Pancreas (tissue), 10 donors: ENCODE measurements at regions not wholly inside any gene's neighbourhood (a gene's known extent, or its start where the extent isn't known, plus 50 kb on each side); places are given as distances from the start of the nearest gene placed in this dataset.

Experiments used
- ATAC-seq, 4 donors: fragments of 200-7000 bp; cut with Tn5 transposase; one replicate each; pipeline versions ENCODE4 v1.8.0 to v1.9.1; 2020; ENCODE audit warnings: mild to moderate bottlenecking in 4 of 4, moderate library complexity in 4 of 4
- DNase-seq, 6 donors: peaks; one replicate each; pipeline ENCODE4 v3.0.0-alpha.2; 2020
- FAIRE-seq: peaks from 2 replicates; lab custom pipeline; 2012; peaks lifted over from hg19 to GRCh38; lab: Jason Lieb, UNC
- H3K27ac ChIP-seq, 4 donors: fragments of 200-600 bp; sonication (generic); 1 replicate in 3 of 4; 2 replicates in 1 of 4; pipeline versions ENCODE4 v1.5.0 to v1.8.0; 2020
- H3K27me3 ChIP-seq, 4 donors: fragments of 200-600 bp; one replicate each; pipeline ENCODE4 v1.8.0; 2021
- H3K36me3 ChIP-seq, 3 donors: fragments of 200-600 bp; sonication (generic) in 1 of 3; one replicate each; pipeline versions ENCODE4 v1.5.0 to v1.8.0; 2020 to 2021
- H3K4me1 ChIP-seq, 3 donors: fragments of 200-600 bp; one replicate each; pipeline ENCODE4 v1.8.0; 2021
- H3K4me3 ChIP-seq, 4 donors: fragments of 200-600 bp; sonication (generic) in 2 of 4; one replicate each; pipeline versions ENCODE4 v1.5.0 to v1.8.0; 2020 to 2021
- H3K9me3 ChIP-seq, 4 donors: fragments of 200-600 bp; one replicate each; pipeline ENCODE4 v1.8.0; 2021
- CTCF ChIP-seq, 4 donors: fragments of 200-600 bp; sonication (generic) in 3 of 4; IDR thresholded peaks; one replicate each; pipeline versions ENCODE4 v1.5.0 to v1.8.0; 2021; ENCODE audit warnings: antibody characterized with exemption in 4 of 4
- WGBS, 2 donors: extraction: QIAGEN DNeasy Blood & Tissue Kit; methylation state at CpG; one replicate each; pipeline ENCODE4 v1.1.7; 2013; 5-methylcytosine and 5-hydroxymethylcytosine counted together
- intact Hi-C, 3 donors: fragments of 100-400 bp; cut with DNase I; formaldehyde crosslinking; loops; one replicate each; pipeline versions ENCODE4 v1.11.1 to v1.14.2; 2022
- donor health status: healthy with polysubstance abuse.
- donor health status: DM: no; HTN: no; CAD: no; lungs with moderate emphysema.
- donor health status: DM: no; HTN: no; CAD: no.
- donor health status: control.
- donor health status: control.
- donor health status: Bipolar disorder and iron deficiency.
- donor health status: DM: yes; HTN: yes; CAD: no.
- donor health status: DM: no; HTN: no; CAD: no.
- donor health status: DM: no; HTN: no; CAD: no.
- donor health status: DM: yes; HTN: yes; CAD: no.

GRCh38 chr16:80324371-80324770, 216.4 kb upstream of the DYNLRB2 start:
- no peak overlapping the region for H3K27ac ChIP-seq
- no peaks in the 10 kb centered on the region for H3K36me3 ChIP-seq
- H3K27me3 ChIP-seq = no peaks in the 10 kb centered on the region
- intact Hi-C loops = no loop called here
- no peak for FAIRE-seq
- TF ChIP-seq CTCF (IDR thresholded peaks at IDR 0.05) = no peak
- 21 to 25% methylated on average over 3 of the region's 3 CpGs for WGBS, 2 donors
- H3K9me3 ChIP-seq = no peaks in the 10 kb centered on the region
- ATAC-seq = no peak
- no peak overlapping the region for H3K4me3 ChIP-seq
- H3K4me1 ChIP-seq = no peaks in the 10 kb centered on the region
- no peak for DNase-seq

GRCh38 chr16:80323808-80324195, 217.0 kb upstream of the DYNLRB2 start:
- ATAC-seq (no peak), DNase-seq (no peak), FAIRE-seq (no peak)
- 48 to 50% methylated on average over 3 of the region's 3 CpGs for WGBS, 2 donors
- Histone ChIP-seq H3K4me3 (no peak overlapping the region), H3K36me3 (no peaks in the 10 kb centered on the region), H3K9me3 (no peaks in the 10 kb centered on the region), H3K27me3 (peaks cover 0 to 1% (median 0%) of the 10 kb centered on the region in 4 donors), H3K27ac (no peak overlapping the region), H3K4me1 (no peaks in the 10 kb centered on the region)
- TF ChIP-seq CTCF (IDR thresholded peaks at IDR 0.05) = no peak
- intact Hi-C loops = no loop called here

- WGBS, 2 donors = 74 to 88% methylated on average over 13 of the region's 13 CpGs
- no peak overlapping the region for H3K27ac ChIP-seq
- ATAC-seq = no peak
- no peaks in the 10 kb centered on the region for H3K36me3 ChIP-seq
- intact Hi-C loops = no loop called here
- no peaks in the 10 kb centered on the region for H3K9me3 ChIP-seq
- no peaks in the 10 kb centered on the region for H3K4me1 ChIP-seq
- H3K4me3 ChIP-seq = no peak overlapping the region
- FAIRE-seq = no peak
- TF ChIP-seq CTCF (IDR thresholded peaks at IDR 0.05) = no peak
- peaks cover 0 to 4% (median 0%) of the 10 kb centered on the region in 4 donors for H3K27me3 ChIP-seq
- no peak for DNase-seq
Measured at GRCh38 chr16:80323187-80323807, 217.5 kb upstream of the DYNLRB2 start.

GRCh38 chr16:80319181-80319580, 221.6 kb upstream of the DYNLRB2 start:
- intact Hi-C loops = no loop called here
- Histone ChIP-seq H3K4me3 (no peak overlapping the region), H3K4me1 (no peaks in the 10 kb centered on the region), H3K27me3 (peaks cover 0 to 4% (median 0%) of the 10 kb centered on the region in 4 donors), H3K27ac (no peak overlapping the region), H3K36me3 (no peaks in the 10 kb centered on the region), H3K9me3 (no peaks in the 10 kb centered on the region)
- FAIRE-seq (no peak), ATAC-seq (no peak), DNase-seq (no peak)
- 61 to 79% methylated on average over 3 of the region's 3 CpGs for WGBS, 2 donors
- TF ChIP-seq CTCF (IDR thresholded peaks at IDR 0.05) = no peak

GRCh38 chr16:80318107-80318506, 222.7 kb upstream of the DYNLRB2 start:
- DNase-seq (no peak), ATAC-seq (no peak), FAIRE-seq (no peak)
- H3K4me3 ChIP-seq = no peak overlapping the region
- no peak overlapping the region for H3K27ac ChIP-seq
- TF ChIP-seq CTCF (IDR thresholded peaks at IDR 0.05) = no peak
- no peaks in the 10 kb centered on the region for H3K36me3 ChIP-seq
- H3K4me1 ChIP-seq = no peaks in the 10 kb centered on the region
- no peaks in the 10 kb centered on the region for H3K9me3 ChIP-seq
- intact Hi-C loops = no loop called here
- H3K27me3 ChIP-seq = peaks cover 0 to 4% (median 0%) of the 10 kb centered on the region in 4 donors
- WGBS, 2 donors = 82 to 97% methylated on average over 1 of the region's 1 CpG
